Fibroblast of gingiva (primary cell): ENCODE measurements at regions not wholly inside any gene's neighbourhood (a gene's known extent, or its start where the extent isn't known, plus 50 kb on each side); places are given as distances from the start of the nearest gene placed in this dataset.

Source experiments
- DNase-seq: peaks from one replicate; pipeline ENCODE4 v3.0.0-alpha.2; 2011; ENCODE audit warnings: low read depth

DNA sequence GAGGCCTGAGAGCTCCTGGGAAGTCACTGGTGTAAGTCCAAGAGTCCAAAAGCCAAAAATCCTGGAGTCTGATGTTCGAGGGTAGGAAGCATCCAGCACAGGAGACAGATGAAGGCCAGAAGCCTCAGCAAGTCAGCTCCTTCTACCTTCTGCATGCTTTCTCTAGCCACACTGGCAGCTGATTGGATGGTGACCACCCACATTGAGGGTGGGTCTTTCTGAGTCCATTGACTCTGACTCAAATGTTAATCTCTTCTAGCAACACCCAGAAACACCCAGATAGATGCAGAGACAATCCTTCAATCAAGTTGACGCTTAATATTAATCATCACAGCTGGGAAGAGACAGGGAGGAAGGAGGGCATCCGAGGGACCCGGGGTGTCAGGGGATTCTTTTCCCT, 305.8 kb downstream of the AACS start:
- no peak for DNase-seq

GRCh38 chr12:125372085-125372484, 306.9 kb downstream of the AACS start:
- no peak for DNase-seq

- no peak for DNase-seq
Measured at GRCh38 chr12:125373375-125373774, 308.1 kb downstream of the AACS start.

- no peak for DNase-seq
Measured at GRCh38 chr12:125376422-125376821, 311.2 kb downstream of the AACS start.

DNA sequence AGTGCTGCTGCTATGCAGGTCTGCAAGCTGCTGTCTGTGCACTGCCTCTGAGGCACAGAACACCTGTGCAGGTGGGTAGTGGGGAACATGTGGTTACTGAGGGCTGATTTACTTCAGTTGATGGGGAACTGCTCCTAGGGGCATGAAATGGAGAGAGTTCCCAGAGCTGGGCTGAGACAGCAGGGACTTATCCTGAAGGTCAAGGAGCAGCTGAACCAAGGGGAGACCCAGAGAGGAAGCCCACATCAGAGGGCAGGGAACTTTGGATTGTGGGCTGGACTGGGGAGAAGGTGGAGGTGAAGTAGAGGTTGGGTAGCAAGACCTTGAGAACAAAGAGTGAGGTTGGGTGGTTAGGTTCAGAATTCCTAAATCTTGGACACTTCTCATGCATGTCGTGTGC, 311.9 kb downstream of the AACS start:
- no peak for DNase-seq

DNA sequence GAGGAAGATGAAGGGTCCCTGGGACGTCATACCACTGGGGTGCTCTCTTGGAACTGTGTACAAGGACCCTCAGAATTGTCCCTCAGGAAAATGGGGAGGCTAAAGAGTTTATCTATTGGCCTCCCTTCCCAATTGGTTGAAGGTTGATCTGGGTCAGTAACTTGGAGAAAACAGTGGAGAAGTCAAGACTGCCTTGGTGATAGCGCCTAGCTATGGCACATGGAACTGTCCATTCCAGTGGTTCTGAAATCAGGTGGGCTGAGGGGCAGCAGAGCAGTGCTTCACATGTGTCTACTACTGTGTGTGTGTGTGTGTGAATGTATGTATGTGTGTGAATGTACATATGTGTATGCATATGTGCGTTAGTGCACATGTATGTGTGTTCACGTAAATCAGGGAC, 316.1 kb downstream of the AACS start:
- DNase-seq: no peak

GRCh38 chr12:125382926-125383325, 317.7 kb downstream of the AACS start:
- DNase-seq: no peak

- DNase-seq: no peak
Measured at GRCh38 chr12:125386652-125387051, 321.4 kb downstream of the AACS start.

- no peak for DNase-seq
Measured at GRCh38 chr12:125387206-125387605, 322.0 kb downstream of the AACS start.

DNA sequence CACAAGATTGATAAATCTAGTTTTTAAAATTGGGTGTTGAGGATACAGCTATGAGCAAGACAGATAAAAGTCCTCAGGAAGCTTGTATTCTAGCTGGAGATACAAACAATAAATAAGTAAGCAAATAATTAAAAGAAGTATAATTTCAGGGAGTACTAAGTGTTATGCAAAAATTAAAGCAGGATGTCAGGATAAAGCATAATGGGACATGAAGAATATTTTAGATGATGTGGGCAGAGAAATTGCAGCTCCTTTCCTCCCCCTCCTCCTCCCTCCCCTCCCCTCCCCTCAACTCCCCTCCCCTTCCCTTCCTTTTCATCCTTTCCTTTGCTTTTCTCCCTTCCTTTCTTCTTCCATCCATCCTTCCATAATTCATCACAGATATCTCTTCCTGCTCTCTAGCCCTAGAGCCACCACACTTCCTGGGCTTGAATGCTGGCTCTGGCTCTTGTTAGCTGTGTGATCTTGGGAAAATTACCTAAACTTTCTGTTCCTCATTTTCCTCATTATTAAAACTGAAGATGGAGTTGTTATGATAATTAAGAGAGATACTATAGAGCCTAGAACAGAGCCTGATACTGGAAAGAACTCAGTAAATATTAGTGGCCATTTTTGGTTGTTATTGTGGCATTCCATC, 323.9 kb downstream of the AACS start:
- DNase-seq: no peak

GRCh38 chr12:125393569-125393968, 328.3 kb downstream of the AACS start:
- no peak for DNase-seq

DNA sequence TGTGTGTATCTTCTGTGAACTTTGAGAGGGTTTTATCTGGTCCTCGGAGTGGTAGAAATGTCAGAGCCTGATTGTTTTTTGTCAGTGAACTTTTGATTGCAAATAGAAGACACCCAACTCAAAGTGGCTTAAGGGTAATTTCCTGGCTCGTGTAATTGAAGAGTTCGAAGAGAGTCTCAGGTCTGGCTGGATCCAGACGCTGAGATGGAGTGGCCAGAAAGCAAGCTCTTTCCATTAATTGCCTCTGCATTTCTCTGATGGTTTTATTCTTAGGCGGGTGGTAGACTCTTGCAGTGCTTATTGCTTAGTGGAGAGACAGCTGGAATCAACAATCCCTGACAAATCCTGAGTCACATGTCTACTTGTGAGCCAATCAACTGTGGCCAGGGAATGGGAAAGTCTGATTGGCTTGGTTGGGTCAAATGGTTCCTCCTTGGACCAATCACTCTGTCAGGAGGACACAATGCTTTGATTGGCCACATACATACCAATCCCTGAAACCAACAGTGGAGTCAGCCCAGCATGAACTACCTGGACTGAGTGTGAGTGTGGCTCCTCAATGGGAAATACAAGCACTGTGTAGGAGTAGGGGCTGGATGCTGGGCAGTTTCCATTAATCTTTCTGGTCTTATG, 330.5 kb downstream of the AACS start:
- DNase-seq: no peak

- no peak for DNase-seq
Measured at GRCh38 chr12:125399489-125399888, 334.3 kb downstream of the AACS start.

GRCh38 chr12:125402874-125403789, 337.9 kb downstream of the AACS start:
- DNase-seq: no peak

DNA sequence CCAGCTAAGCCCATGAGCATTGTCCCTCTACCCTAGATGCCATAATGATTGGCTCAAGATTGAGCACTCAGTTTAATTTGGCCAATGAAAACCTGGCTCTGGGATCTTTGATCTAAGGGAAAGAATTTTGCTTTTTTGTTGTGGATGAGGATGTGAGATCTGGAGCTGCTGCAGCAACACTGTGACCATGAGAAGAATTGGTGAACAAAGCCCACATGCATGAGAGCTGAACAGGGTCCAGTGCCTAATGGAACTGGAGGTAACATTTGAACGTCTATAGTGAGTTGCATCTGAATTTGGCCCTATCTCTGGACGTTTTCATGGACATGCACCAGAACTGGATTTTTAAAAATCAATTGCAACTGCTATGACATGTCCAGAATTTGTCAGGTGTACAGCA, 338.6 kb downstream of the AACS start:
- DNase-seq: no peak

DNA sequence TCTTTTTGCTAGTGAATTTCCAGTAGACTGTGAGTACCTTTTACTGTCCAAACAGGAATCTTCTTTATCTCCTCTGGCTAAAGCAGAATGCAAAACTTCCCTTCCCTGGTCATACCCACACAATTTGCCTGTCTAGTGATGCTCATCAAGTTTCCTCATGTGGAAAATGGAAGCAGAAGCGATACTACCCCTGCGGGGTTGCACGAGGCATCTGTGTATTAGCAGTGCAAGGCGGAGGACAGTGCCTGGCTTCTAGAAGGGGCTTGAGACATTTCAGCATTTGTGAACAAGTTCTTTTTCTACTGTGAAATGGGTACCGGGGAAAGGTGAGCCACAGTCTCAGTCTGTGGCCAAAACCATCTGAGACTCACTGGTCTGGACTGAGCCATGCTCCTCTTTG, 340.9 kb downstream of the AACS start:
- no peak for DNase-seq

GRCh38 chr12:125408718-125409117, 343.5 kb downstream of the AACS start:
- DNase-seq: no peak

DNA sequence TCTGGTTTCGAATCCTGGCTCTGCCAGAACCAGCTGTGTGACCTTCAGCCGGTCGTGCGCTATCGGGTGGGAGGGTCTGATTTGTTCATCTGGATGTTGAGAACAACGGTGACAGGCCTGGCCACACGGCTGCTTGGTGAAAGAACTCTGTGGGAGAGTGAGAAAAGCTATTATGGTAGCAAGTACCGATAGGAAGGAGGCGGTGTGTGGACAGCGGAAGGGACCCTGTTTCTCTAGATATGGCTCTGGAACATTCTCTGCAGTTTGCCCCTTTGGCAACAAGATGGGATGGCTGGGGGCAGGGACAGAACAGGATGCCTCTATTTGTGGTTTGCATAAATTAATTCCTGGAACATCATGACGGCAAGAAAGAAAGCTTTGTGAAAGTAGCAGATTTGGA, 347.3 kb downstream of the AACS start:
- no peak for DNase-seq

GRCh38 chr12:125417446-125417845, 352.2 kb downstream of the AACS start:
- no peak for DNase-seq

DNA sequence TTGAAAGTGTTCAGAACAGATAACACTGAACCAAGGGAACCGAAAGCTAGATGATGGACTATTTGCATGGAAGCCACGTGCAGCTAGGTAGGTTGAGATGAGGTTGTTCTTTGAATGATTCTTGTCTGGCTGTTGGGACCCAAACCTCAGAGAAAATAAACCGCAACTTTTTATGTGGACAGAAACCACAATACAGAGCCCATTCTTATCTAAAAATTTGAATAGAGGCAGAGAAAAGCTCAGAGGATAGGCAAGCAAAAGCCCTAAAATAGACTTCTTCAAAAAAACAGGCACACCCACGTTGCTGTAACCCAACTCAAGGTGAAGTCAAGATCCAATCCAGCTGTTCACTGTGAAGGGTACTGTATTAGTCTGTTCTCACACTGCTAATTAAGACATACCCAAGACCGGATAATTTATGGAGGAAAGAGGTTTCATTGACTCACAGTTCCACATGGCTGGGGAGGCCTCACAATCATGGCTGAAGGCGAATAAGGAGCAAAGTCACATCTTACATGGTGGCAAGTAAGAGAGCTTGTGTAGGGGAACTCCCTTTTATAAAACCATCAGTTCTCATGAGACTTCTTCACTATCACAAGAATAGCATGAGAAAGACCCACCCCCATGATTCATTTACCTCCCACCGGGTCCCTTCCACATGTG, 353.8 kb downstream of the AACS start:
- no peak for DNase-seq

DNA sequence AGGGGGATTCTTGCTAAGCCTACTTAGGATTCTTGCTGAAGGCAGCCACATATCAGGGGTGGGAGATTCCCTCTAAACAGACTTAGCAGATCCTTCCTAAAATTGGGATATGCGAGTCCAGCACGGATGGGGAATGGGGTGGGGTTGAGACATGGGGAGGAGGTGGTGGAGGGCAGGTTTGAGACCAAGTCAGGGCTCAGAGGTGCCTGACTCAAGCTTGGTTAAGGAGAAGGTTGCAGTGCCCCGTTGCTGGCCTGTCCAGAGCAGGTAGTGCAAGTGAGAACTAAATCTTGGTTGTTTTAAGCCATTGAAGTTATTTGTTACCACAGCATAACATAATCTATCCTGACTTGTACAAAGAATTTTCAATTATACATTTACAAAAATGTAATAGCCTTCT, 359.7 kb downstream of the AACS start:
- DNase-seq: no peak

DNA sequence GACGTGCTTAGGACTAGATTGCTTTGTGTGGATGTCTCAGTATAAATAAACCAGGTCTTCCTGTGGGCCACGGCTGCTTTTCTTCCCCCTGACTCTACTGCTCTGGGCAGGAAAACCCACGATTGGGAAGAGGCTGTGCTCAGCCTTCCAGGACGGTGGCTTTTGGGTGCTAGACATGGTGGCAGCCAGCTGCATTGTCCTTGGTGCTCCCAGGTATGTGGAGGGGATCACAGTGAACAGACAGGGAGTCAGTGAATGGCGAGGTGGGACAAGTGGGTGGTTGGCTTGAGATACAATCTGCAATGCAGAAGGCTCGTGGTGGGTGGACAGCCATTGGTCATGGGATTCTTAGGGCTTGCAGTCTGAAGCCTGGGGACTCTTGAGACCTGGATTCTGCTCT, 366.3 kb downstream of the AACS start:
- no peak for DNase-seq

DNA sequence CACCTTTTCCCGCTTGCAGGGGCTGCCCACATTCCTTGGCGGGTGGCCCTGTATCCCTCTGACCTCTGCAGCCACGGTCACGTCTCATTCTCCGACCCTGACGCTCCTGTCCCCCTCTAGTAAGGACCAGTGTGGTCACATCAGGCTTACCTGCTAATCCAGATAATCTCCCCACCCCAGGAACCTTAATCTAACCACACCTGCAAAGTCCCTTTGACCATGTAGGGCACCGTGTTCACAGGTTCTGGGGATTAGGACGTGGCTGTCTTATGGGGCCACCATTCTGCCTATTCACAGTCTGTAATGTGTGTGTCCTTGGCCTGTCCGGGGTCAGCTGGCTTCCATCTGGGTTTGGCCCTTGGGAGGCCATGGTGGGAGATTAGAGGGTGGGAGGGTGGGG, 368.9 kb downstream of the AACS start:
- DNase-seq: no peak
